Sigmoid colon (tissue), 4 donors: ENCODE measurements at regions not wholly inside any gene's neighbourhood (a gene's known extent, or its start where the extent isn't known, plus 50 kb on each side); places are given as distances from the start of the nearest gene placed in this dataset.

Experiments used
- CTCF ChIP-seq, 4 experiments: fragments of 450-650 bp in 3 of 4; fragments of 200-600 bp in 1 of 4; IDR thresholded peaks; one replicate each; pipeline ENCODE4 v1.5.1; 2016 to 2019; ENCODE audit warnings: antibody characterized with exemption in 4 of 4, mild to moderate bottlenecking in 3 of 4, moderate library complexity in 2 of 4
- EP300 ChIP-seq, 4 donors: sonication (generic); formaldehyde crosslinking; IDR thresholded peaks; one replicate each; pipeline ENCODE4 v1.6.1; 2017; ENCODE audit warnings: antibody characterized with exemption in 4 of 4
- POLR2A ChIP-seq, 2 donors: fragments of 450-650 bp; IDR thresholded peaks; one replicate each; pipeline ENCODE4 v1.6.1; 2016; ENCODE audit warnings: antibody characterized with exemption in 2 of 2, mild to moderate bottlenecking in 2 of 2, moderate library complexity in 2 of 2
- POLR2AphosphoS5 ChIP-seq, 4 donors: sonication (generic); formaldehyde crosslinking; IDR thresholded peaks; one replicate each; pipeline ENCODE4 v1.6.1; 2017; ENCODE audit warnings: antibody characterized with exemption in 4 of 4

GRCh38 chr13:107801621-107802020, 413.7 kb downstream of the LIG4 start:
- TF ChIP-seq CTCF (IDR thresholded peaks at IDR 0.05) (no peak), POLR2A (IDR thresholded peaks at IDR 0.05) (no peak), POLR2AphosphoS5 (IDR thresholded peaks at IDR 0.05) (no peak), EP300 (IDR thresholded peaks at IDR 0.05) (no peak)
